ENCODE measurements at regions not wholly inside any gene's neighbourhood (a gene's known extent, or its start where the extent isn't known, plus 50 kb on each side); places are given as distances from the start of the nearest gene placed in this dataset.

GRCh38 chr20:16982091-16982726, 234.1 kb downstream of the OTOR start:
- H3K4me1 Mint-ChIP-seq: no peaks in the 10 kb centered on the region
- no peaks in the 10 kb centered on the region for H3K36me3 Mint-ChIP-seq (ENCODE audit: low read depth)

GRCh38 chr20:16984481-16984880, 236.3 kb downstream of the OTOR start:
- Mint-ChIP-seq H3K36me3 (ENCODE audit: low read depth) (no peaks in the 10 kb centered on the region), H3K27me3 (no peaks in the 10 kb centered on the region), H3K27ac (no peak overlapping the region), H3K9me3 (no peaks in the 10 kb centered on the region), H3K4me3 (no peak overlapping the region), H3K4me1 (no peaks in the 10 kb centered on the region)
- DNase-seq (no peak), ATAC-seq (no peak)

More at GRCh38 chr20:16982091-16982726, 234.1 kb downstream of the OTOR start:
- no peaks in the 10 kb centered on the region for H3K9me3 Mint-ChIP-seq
- H3K27ac Mint-ChIP-seq: no peak overlapping the region
- ATAC-seq (no peak), DNase-seq (no peak)
- no peak overlapping the region for H3K4me3 Mint-ChIP-seq
- H3K27me3 Mint-ChIP-seq: no peaks in the 10 kb centered on the region

- H3K36me3 Mint-ChIP-seq (ENCODE audit: low read depth): no peaks in the 10 kb centered on the region
- H3K4me1 Mint-ChIP-seq: no peaks in the 10 kb centered on the region
- DNase-seq: no peak
- H3K27me3 Mint-ChIP-seq: no peaks in the 10 kb centered on the region
- H3K9me3 Mint-ChIP-seq: no peaks in the 10 kb centered on the region
- H3K4me3 Mint-ChIP-seq: no peak overlapping the region
- ATAC-seq: no peak
- no peak overlapping the region for H3K27ac Mint-ChIP-seq
Measured at GRCh38 chr20:17003170-17003870, 223.5 kb upstream of the PCSK2 start.

GRCh38 chr20:17010181-17010580, 216.7 kb upstream of the PCSK2 start:
- Mint-ChIP-seq H3K27me3 (no peaks in the 10 kb centered on the region), H3K36me3 (ENCODE audit: low read depth) (no peaks in the 10 kb centered on the region), H3K4me1 (no peaks in the 10 kb centered on the region), H3K27ac (no peak overlapping the region), H3K4me3 (no peak overlapping the region), H3K9me3 (no peaks in the 10 kb centered on the region)
- DNase-seq: no peak
- no peak for ATAC-seq

- DNase-seq (no peak), ATAC-seq (no peak)
- Mint-ChIP-seq H3K9me3 (no peaks in the 10 kb centered on the region), H3K27ac (no peak overlapping the region), H3K36me3 (ENCODE audit: low read depth) (no peaks in the 10 kb centered on the region), H3K27me3 (no peaks in the 10 kb centered on the region), H3K4me3 (no peak overlapping the region), H3K4me1 (no peaks in the 10 kb centered on the region)
Measured at GRCh38 chr20:17012546-17013226, 214.2 kb upstream of the PCSK2 start.

GRCh38 chr20:17014217-17014616, 212.6 kb upstream of the PCSK2 start:
- ATAC-seq (no peak), DNase-seq (no peak)
- Mint-ChIP-seq H3K27me3 (no peaks in the 10 kb centered on the region), H3K4me3 (no peak overlapping the region), H3K9me3 (no peaks in the 10 kb centered on the region), H3K4me1 (no peaks in the 10 kb centered on the region), H3K36me3 (ENCODE audit: low read depth) (no peaks in the 10 kb centered on the region), H3K27ac (no peak overlapping the region)

GRCh38 chr20:17014756-17015366, 212.0 kb upstream of the PCSK2 start:
- Mint-ChIP-seq H3K27ac (no peak overlapping the region), H3K4me3 (no peak overlapping the region), H3K36me3 (ENCODE audit: low read depth) (no peaks in the 10 kb centered on the region), H3K4me1 (no peaks in the 10 kb centered on the region), H3K9me3 (no peaks in the 10 kb centered on the region), H3K27me3 (no peaks in the 10 kb centered on the region)
- DNase-seq (no peak), ATAC-seq (no peak)

- H3K36me3 Mint-ChIP-seq (ENCODE audit: low read depth): no peaks in the 10 kb centered on the region
- DNase-seq (no peak), ATAC-seq (no peak)
- no peak overlapping the region for H3K27ac Mint-ChIP-seq
- H3K9me3 Mint-ChIP-seq: peaks cover 6% of the 10 kb centered on the region
- H3K4me3 Mint-ChIP-seq: no peak overlapping the region
- no peaks in the 10 kb centered on the region for H3K4me1 Mint-ChIP-seq
- H3K27me3 Mint-ChIP-seq: no peaks in the 10 kb centered on the region
Measured at GRCh38 chr20:17017232-17017631, 209.6 kb upstream of the PCSK2 start.

- no peaks in the 10 kb centered on the region for H3K36me3 Mint-ChIP-seq (ENCODE audit: low read depth)
- no peak overlapping the region for H3K4me3 Mint-ChIP-seq
- H3K27me3 Mint-ChIP-seq: no peaks in the 10 kb centered on the region
- DNase-seq (no peak), ATAC-seq (no peak)
- H3K9me3 Mint-ChIP-seq: peaks cover 9% of the 10 kb centered on the region
- no peak overlapping the region for H3K27ac Mint-ChIP-seq
- no peaks in the 10 kb centered on the region for H3K4me1 Mint-ChIP-seq
Measured at GRCh38 chr20:17021481-17021880, 205.4 kb upstream of the PCSK2 start.

- Mint-ChIP-seq H3K4me3 (no peak overlapping the region), H3K9me3 (peaks cover 9% of the 10 kb centered on the region), H3K27ac (no peak overlapping the region), H3K36me3 (ENCODE audit: low read depth) (no peaks in the 10 kb centered on the region), H3K4me1 (no peaks in the 10 kb centered on the region), H3K27me3 (no peaks in the 10 kb centered on the region)
- no peak for DNase-seq
- ATAC-seq: no peak
Measured at GRCh38 chr20:17023036-17023435, 203.8 kb upstream of the PCSK2 start.

GRCh38 chr20:17023806-17024205, 203.0 kb upstream of the PCSK2 start:
- no peaks in the 10 kb centered on the region for H3K4me1 Mint-ChIP-seq
- H3K27me3 Mint-ChIP-seq: no peaks in the 10 kb centered on the region
- H3K36me3 Mint-ChIP-seq (ENCODE audit: low read depth): no peaks in the 10 kb centered on the region
- H3K27ac Mint-ChIP-seq: no peak overlapping the region
- no peak overlapping the region for H3K4me3 Mint-ChIP-seq
- DNase-seq: no peak
- peaks cover 9% of the 10 kb centered on the region for H3K9me3 Mint-ChIP-seq
- no peak for ATAC-seq

- no peak overlapping the region for H3K4me3 Mint-ChIP-seq
- ATAC-seq (no peak), DNase-seq (no peak)
- H3K9me3 Mint-ChIP-seq: peaks cover 9% of the 10 kb centered on the region
- H3K36me3 Mint-ChIP-seq (ENCODE audit: low read depth): no peaks in the 10 kb centered on the region
- no peaks in the 10 kb centered on the region for H3K4me1 Mint-ChIP-seq
- no peak overlapping the region for H3K27ac Mint-ChIP-seq
- no peaks in the 10 kb centered on the region for H3K27me3 Mint-ChIP-seq
Measured at GRCh38 chr20:17024513-17025119, 202.2 kb upstream of the PCSK2 start.

GRCh38 chr20:17026346-17026745, 200.5 kb upstream of the PCSK2 start:
- no peak overlapping the region for H3K4me3 Mint-ChIP-seq
- H3K36me3 Mint-ChIP-seq (ENCODE audit: low read depth): no peaks in the 10 kb centered on the region
- H3K27me3 Mint-ChIP-seq: no peaks in the 10 kb centered on the region
- DNase-seq: no peak
- ATAC-seq: no peak
- no peak overlapping the region for H3K27ac Mint-ChIP-seq
- H3K4me1 Mint-ChIP-seq: no peaks in the 10 kb centered on the region
- peaks cover 7% of the 10 kb centered on the region for H3K9me3 Mint-ChIP-seq

- DNase-seq (no peak), ATAC-seq (no peak)
- Mint-ChIP-seq H3K27me3 (no peaks in the 10 kb centered on the region), H3K4me1 (no peaks in the 10 kb centered on the region), H3K4me3 (no peak overlapping the region), H3K9me3 (peaks cover 5% of the 10 kb centered on the region), H3K27ac (no peak overlapping the region), H3K36me3 (ENCODE audit: low read depth) (no peaks in the 10 kb centered on the region)
Measured at GRCh38 chr20:17029698-17030097, 197.1 kb upstream of the PCSK2 start.
